NK-92 (cell line): ENCODE measurements at regions not wholly inside any gene's neighbourhood (a gene's known extent, or its start where the extent isn't known, plus 50 kb on each side); places are given as distances from the start of the nearest gene placed in this dataset.
"Not testable (repeated sequence)": the region's sequence is repeated elsewhere in the genome, so short reads cannot be mapped to it uniquely, and the experiment has no call there.

Experiments
- DNase-seq: peaks from one replicate; lab custom pipeline; 2025; ENCODE audit not compliant: unreplicated experiment; lab: John Stamatoyannopoulos, UW

- DNase-seq: no peak
These were observed 86.1 kb upstream of the CTAGE1 start for GRCh38 chr18:22503803-22504202.

DNA sequence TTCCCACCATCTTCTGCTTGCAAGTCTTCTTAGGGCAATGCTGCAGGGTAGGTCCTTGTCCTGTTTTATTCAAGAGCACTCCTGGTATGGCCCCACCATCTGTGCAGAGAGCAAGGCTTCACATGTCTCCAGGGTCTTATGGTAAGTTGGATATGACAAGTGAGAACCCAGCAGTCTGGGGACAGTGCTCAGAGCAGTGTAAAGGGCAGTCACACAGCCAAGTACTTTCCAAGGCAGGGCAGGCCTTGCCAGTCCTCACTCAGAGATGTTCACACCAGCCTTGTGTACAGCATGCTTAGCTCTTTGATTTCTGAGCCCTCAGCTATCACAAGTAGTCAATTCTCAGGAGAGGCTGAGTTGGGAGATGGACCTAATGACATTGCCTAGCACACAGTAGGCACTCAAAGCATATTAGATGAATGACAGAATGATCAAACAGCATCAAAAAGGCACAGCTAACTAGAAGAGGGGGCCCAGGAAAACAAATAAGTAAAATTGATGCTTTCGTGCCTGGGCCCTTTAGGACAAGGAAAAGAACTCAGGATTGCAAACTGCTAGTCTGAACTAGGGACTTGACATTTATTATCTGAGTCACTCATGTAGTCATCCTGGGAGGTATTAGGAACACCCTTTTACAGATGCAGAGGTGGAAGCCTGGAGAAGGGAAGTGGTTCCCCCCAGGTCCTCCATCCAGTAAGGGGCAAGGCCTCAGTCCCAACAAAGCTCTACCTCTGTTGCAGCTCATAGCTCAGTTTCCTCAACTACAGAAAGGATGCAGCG lies 86.7 kb upstream of the CTAGE1 start:
- DNase-seq: no peak

DNA sequence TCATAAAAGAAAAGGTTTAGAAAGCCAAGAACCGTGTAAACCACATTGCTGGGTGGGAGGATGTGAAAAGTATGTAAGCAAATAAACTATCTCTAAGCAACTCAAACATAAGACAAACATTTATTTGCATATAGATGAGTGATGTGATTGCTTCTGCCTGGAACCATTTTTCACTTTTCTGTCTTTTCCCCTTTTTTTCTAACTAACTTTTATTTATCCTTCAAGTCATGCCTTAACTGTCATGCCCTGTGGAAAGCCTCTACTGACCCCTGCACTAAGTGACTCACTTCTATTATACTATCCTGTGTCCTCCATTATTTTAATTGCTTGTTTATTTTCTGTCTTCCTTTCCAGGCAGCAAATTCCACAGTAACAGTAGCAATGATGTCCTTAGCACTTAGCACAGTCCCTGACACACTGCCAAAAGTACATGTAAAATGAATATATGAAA lies 87.5 kb upstream of the CTAGE1 start:
- no peak for DNase-seq

DNA sequence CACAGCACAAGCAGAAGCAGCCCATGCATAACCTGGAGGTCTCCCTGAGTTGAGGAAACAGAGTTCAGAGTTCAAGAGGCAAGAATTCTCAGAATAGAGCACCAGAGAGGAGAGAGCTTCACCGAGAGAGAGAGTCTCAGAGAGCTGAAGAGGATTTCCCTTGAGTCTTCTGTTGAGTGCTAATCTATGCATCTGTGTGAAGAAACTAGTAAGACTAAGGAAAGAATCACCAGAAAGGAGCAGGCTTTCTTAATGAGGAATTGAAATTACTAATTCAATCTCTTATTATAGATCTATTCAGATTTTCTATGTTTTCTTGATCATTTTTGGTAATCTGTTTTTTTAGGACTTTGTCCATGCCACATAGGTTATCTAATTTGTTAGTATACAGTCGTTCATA lies 89.3 kb upstream of the CTAGE1 start:
- DNase-seq: no peak

DNA sequence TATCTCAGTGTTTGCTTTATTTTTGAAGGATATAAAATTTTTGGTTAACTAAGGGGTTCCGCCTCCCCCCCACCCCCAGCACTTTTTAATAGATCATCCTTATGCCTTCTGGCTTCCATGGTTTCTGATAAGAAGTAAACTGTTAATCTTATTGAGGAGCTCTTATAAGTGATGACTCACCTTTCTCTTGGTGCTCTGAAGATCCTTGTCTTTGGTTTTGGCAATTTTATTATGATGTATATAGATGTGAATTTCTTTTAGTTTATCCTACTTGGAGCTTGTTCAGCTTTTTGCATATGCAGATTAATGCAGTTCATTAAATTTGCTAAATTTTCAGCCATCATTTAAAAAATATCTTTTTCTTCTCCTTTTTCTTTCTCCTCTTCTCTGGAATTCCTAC lies 91.7 kb upstream of the CTAGE1 start:
- DNase-seq: no peak

- no peak for DNase-seq
These were observed 93.0 kb upstream of the CTAGE1 start for GRCh38 chr18:22510697-22511096.

DNA sequence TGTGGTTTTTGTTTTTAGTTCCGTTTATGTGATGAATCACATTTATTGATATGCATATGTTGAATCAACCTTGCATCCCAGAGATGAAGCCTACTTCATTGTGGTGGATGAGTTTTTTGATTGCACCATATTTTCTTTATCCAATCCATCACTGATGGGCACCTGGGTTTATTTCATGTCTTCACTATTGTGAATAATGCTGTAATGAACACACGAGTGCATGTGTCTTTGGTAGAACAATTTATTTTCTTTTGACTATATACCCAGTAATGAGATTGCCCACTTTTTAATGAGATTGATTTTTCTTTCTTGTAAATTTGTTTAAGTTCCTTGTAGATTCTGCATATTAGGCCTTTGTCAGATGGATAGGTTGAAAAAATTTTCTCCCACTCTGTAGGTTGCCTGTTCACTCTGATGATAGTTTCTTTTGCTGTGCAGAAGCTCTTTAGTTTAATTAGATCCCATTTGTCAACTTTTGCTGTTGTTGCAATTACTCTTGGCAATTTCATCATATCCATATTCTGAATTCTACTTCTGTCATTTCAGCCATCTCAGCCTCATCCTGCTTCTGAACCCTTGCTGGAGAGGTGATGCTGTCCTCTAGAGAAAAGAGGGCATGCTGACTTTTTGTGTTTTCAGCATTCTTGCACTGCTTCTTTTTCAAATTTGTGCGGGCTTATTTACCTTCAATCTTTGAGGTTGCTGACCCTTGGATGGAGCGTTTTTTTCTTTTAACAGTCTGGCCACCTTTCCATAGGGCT lies 96.2 kb upstream of the CTAGE1 start:
- no peak for DNase-seq

- DNase-seq: no peak
These were observed 96.9 kb upstream of the CTAGE1 start for GRCh38 chr18:22514655-22515054.

GRCh38 chr18:22515250-22515649 lies 97.5 kb upstream of the CTAGE1 start:
- no peak for DNase-seq

- DNase-seq: no peak
These were observed 99.6 kb upstream of the CTAGE1 start for GRCh38 chr18:22517356-22517755.

DNA sequence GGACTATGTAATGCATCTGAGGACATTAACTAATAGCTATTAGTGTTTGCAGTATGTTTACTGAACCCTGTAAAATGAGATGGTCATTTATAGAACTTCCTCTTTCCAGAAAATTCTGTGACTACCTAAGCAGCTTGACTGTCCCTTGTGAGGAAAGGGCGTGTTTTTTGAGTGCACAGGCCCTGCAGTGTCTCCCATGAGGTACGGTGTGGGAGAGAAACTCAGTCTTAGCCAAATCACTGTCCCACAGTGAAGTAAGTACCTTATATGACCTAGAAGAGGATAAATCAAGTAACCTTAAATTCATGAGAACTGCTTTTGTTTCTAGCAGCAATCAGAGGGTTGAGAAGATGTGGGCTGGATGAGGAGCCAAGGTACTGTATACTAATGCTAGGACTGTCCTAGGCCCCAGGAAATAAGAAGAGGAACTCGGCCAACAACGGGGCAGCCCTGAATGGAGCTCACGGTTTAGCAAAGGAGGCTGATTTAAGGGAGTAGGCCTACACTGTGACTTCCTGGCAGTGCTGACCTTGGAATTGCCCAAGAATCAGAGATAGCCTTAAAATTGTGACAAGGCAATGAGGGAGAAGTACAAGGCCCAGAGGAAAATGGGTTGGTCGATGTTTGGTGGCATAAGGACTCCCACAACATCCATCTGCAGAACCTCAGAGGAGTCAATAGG lies 103.5 kb upstream of the CTAGE1 start:
- DNase-seq: no peak

GRCh38 chr18:22523481-22523880 lies 105.8 kb upstream of the CTAGE1 start:
- no peak for DNase-seq

GRCh38 chr18:22524783-22525182 lies 107.1 kb upstream of the CTAGE1 start:
- no peak for DNase-seq

DNA sequence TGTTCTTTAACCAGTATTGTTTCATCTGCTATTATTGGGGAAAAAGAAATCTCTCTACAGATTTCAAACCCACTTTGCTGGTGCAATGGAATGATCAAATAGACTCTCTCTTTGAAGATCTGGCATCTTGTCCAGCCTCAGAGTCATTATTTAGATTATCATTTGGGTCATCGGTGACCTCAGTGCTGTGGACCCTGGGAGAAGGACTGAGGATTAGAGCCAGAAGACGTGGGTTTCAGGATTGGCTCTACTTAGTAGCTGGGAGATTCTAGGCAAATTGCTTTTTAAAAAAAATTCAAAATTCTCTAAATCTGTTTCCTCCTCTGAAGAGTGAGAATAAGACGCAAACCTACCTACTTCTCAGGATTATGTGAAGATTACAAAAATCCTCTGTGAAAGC lies 107.6 kb upstream of the CTAGE1 start:
- DNase-seq: no peak

GRCh38 chr18:22525883-22526282 lies 108.2 kb upstream of the CTAGE1 start:
- no peak for DNase-seq

DNA sequence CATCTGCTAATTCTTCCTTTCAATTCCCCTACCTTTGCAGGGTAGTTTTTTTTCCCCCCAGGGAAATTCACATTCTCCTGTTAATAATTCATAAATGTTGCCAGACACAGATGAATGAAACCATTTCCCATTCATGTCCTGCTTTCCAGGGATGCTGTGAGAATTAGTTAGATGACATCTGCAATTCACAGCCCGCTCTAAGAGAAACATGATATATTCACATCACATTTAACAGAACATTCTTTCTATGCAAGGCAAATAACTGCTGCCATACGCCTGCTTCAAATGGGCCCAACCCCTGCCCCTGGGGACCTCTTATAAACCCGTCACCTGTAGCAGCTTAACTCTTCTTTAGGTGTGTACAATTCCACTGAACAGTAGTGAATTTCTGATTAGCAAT lies 110.6 kb upstream of the CTAGE1 start:
- no peak for DNase-seq

DNA sequence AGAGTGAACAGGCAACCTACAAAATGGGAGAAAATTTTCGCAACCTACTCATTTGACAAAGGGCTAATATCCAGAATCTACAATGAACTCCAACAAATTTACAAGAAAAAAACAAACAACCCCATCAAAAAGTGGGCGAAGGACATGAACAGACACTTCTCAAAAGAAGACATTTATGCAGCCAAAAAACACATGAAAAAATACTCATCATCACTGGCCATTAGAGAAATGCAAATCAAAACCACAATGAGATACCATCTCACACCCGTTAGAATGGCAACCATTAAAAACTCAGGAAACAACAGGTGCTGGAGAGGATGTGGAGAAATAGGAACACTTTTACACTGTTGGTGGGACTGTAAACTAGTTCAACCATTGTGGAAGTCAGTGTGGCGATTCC lies 117.0 kb upstream of the CTAGE1 start:
- not testable (repeated sequence) for DNase-seq

- DNase-seq: no peak
These were observed 118.8 kb upstream of the CTAGE1 start for GRCh38 chr18:22536558-22536957.

DNA sequence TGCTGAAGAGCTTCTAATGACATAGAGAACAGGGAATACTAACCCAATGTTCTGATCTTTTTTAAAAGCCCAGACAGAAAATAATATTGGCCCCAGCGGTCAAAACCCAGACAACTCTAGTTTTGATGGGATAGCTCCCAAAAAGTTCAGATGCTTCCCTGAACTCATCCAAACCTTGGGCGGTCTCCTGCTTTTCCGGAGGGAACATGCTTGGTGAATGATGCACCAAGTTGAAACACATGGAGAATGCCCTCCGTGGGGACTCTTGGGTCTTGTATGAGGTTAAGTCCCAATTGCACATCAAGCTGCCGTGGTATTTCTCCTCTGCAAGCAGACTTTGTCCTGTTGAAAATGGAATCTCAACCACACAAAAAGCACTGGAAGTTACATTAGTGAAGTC lies 120.7 kb upstream of the CTAGE1 start:
- no peak for DNase-seq

DNA sequence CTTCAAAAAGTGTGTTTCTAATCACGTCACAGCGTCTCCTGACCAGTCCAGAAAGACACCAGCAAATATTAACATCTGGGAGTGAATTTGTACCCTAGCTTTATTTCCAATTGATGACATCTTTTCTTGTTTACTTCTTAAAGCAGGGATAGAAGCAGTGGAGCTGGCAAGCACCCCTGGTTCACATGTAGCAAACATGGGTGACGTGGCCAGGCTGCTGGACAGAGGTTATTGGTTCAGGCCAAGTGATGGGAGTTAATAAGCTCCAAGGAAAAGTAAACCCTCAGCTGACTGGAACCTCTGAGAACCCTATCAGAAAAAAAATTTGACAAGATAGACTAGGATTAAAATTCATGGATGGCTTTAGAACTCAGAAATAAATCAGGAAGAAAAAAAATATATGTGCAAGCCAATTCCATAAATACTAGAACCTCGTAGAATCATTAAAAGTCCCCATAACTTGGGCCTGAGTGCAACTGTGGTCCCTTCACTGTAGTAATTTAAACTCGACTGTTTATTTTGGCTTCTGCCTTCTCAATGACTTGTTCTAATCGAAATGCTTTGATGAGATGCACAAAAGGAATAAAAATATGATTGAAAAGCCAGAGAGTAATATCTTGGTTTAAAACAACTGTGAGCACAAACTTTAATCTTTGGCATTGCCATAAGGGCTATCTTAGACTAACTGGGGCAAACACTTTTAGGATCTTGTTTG lies 121.5 kb upstream of the CTAGE1 start:
- no peak for DNase-seq

DNA sequence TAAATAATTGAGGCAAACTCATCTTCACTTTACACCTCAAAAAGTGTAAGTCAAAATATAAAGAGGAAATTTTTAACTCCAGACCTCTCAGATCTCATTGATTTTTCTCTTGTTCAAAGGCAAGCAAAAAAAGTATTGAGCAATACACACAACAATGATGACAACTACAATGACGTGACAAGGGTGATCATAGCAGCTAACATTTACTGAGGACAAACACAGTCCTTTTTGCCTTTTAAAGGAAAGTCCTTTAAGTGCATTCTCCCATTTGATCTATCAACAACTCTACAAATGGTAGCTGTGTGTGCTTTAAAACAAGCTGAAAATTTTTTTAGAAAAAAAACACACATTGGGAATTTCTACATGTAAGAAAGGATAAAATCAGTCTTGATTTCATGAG lies 123.5 kb upstream of the CTAGE1 start:
- no peak for DNase-seq
